DOHH2 (cell line): ENCODE measurements at regions not wholly inside any gene's neighbourhood (a gene's known extent, or its start where the extent isn't known, plus 50 kb on each side); places are given as distances from the start of the nearest gene placed in this dataset.

Source experiments
- H3F3A ChIP-seq: fragments of 200-600 bp; sonication (generic), shearing (Covaris generic); 2 replicates; pipeline ENCODE4 v1.6.0; 2016; ENCODE audit warnings: antibody characterized with exemption, mild to moderate bottlenecking; ENCODE audit not compliant: control insufficient read depth, insufficient read depth
- H3K27ac ChIP-seq: fragments of 200-600 bp; sonication (generic); 2 replicates; pipeline ENCODE4 v1.5.1; 2014; ENCODE audit warnings: low read depth, mild to moderate bottlenecking, low read length, moderate library complexity
- H3K27me3 ChIP-seq: fragments of 200-600 bp; sonication (generic); 2 replicates; pipeline ENCODE4 v1.6.1; 2014; ENCODE audit warnings: mild to moderate bottlenecking, low read length, mixed read lengths; ENCODE audit not compliant: control insufficient read depth
- H3K36me3 ChIP-seq: fragments of 200-600 bp; sonication (generic); 2 replicates; pipeline ENCODE4 v1.6.1; 2014; ENCODE audit warnings: mild to moderate bottlenecking, low read length, moderate library complexity, mixed read lengths; ENCODE audit not compliant: control insufficient read depth
- H3K4me1 ChIP-seq: fragments of 200-600 bp; sonication (generic); 2 replicates; pipeline ENCODE4 v1.6.1; 2014; ENCODE audit warnings: mild to moderate bottlenecking, low read length, mixed read lengths; ENCODE audit not compliant: control insufficient read depth
- H3K4me2 ChIP-seq: fragments of 200-600 bp; sonication (generic); 2 replicates; pipeline ENCODE4 v1.6.0; 2014; ENCODE audit warnings: mild to moderate bottlenecking, low read length, moderate library complexity
- H3K4me3 ChIP-seq: fragments of 200-600 bp; sonication (generic); 2 replicates; pipeline ENCODE4 v1.5.1; 2014; ENCODE audit warnings: mild to moderate bottlenecking, low read length, mixed read lengths
- H3K79me2 ChIP-seq: fragments of 200-600 bp; sonication (generic); 2 replicates; pipeline ENCODE4 v1.6.1; 2014; ENCODE audit warnings: mild to moderate bottlenecking, low read length, mixed read lengths; ENCODE audit not compliant: control insufficient read depth
- H3K9me2 ChIP-seq: fragments of 200-600 bp; sonication (generic); replicated peaks from 2 replicates; pipeline ENCODE4 v1.6.1; 2014; ENCODE audit warnings: mild to moderate bottlenecking, low read length, mixed read lengths; ENCODE audit not compliant: control insufficient read depth
- H3K9me3 ChIP-seq: fragments of 200-600 bp; sonication (generic); 2 replicates; pipeline ENCODE4 v1.6.1; 2014; ENCODE audit warnings: antibody characterized with exemption, low read length, mixed read lengths; ENCODE audit not compliant: control insufficient read depth, insufficient read depth
- H4K20me1 ChIP-seq: fragments of 200-600 bp; sonication (generic); 2 replicates; pipeline ENCODE4 v1.6.0; 2014; ENCODE audit warnings: low read depth, mild to moderate bottlenecking, antibody characterized with exemption, low read length, moderate library complexity; ENCODE audit not compliant: control insufficient read depth, insufficient read depth
- EZH2phosphoT487 ChIP-seq: fragments of 200-600 bp; sonication (generic); IDR thresholded peaks from 2 replicates; pipeline ENCODE4 v1.6.1; 2017; ENCODE audit warnings: borderline replicate concordance, mild to moderate bottlenecking, antibody characterized with exemption, low read length, moderate library complexity, mixed read lengths
- TF ChIP-seq, protein P1 (sequence below): fragments of 200-600 bp; sonication (generic); IDR thresholded peaks from one replicate; pipeline ENCODE4 v1.5.1; 2014; ENCODE audit warnings: antibody characterized with exemption, mild to moderate bottlenecking, low read depth, low read length; ENCODE audit not compliant: poor library complexity, severe bottlenecking

DNA sequence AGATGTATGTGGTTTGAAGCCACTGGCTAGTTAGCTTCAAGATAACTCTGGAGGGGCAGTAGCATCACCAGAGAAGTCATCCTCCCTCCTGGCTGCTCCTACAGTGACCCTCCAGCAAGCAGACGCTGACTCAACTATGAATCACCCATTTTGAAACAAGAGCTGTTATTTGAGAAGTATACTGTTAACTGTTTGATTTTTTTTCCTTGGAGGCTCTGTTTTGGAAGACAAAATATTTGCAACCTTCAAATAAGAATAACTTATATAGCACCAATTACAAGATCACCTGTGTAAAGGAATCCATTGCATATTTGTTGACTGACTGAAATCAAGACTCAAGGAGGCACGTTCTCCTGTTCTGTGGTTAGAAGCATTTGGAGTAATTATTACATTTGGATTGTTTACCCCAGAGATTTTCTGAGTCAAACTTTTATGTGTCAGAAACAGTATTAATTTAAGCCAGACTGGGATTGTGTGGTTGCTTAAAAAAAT is 313.8 kb downstream of the MTX2 start:
- no peaks in the 10 kb centered on the region for H3K9me3 ChIP-seq
- no peaks in the 10 kb centered on the region for H3F3A ChIP-seq
- H3K27ac ChIP-seq, result no peak overlapping the region
- H3K4me2 ChIP-seq, result no peak overlapping the region
- H3K27me3 ChIP-seq, result peaks cover 8% of the 10 kb centered on the region; the same call in 1 of the 2 replicates
- TF ChIP-seq EZH2phosphoT487, result no peak
- TF ChIP-seq, protein P1, sequence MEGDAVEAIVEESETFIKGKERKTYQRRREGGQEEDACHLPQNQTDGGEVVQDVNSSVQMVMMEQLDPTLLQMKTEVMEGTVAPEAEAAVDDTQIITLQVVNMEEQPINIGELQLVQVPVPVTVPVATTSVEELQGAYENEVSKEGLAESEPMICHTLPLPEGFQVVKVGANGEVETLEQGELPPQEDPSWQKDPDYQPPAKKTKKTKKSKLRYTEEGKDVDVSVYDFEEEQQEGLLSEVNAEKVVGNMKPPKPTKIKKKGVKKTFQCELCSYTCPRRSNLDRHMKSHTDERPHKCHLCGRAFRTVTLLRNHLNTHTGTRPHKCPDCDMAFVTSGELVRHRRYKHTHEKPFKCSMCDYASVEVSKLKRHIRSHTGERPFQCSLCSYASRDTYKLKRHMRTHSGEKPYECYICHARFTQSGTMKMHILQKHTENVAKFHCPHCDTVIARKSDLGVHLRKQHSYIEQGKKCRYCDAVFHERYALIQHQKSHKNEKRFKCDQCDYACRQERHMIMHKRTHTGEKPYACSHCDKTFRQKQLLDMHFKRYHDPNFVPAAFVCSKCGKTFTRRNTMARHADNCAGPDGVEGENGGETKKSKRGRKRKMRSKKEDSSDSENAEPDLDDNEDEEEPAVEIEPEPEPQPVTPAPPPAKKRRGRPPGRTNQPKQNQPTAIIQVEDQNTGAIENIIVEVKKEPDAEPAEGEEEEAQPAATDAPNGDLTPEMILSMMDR, result no peak
- no peak overlapping the region for H3K4me3 ChIP-seq
- no peaks in the 10 kb centered on the region for H3K36me3 ChIP-seq
- H4K20me1 ChIP-seq, result no peaks in the 10 kb centered on the region
- H3K9me2 ChIP-seq, result no peaks in the 10 kb centered on the region
- no peaks in the 10 kb centered on the region for H3K4me1 ChIP-seq
- no peaks in the 10 kb centered on the region for H3K79me2 ChIP-seq

DNA sequence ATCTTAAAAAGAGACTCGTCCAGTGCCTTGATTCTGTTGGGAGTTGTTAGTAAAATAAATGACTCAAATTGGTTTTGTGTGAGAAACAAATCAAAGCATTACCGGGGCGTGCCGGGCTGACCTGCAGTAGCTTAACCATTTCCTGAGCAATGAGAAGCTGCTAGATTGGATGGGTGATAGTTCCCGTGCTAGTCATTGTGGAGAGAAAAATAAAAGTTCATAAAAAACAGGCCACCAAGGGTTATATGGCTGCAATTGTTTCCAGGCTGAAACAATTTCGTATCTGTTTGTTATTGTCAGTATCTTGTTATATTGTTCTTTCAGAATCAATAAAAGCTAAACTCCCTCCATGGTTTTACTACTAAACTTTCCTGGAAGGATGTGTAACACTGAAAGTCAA is 314.4 kb downstream of the MTX2 start:
- Histone ChIP-seq H3K4me3 (no peak overlapping the region), H3F3A (no peaks in the 10 kb centered on the region), H3K27ac (no peak overlapping the region)

DNA sequence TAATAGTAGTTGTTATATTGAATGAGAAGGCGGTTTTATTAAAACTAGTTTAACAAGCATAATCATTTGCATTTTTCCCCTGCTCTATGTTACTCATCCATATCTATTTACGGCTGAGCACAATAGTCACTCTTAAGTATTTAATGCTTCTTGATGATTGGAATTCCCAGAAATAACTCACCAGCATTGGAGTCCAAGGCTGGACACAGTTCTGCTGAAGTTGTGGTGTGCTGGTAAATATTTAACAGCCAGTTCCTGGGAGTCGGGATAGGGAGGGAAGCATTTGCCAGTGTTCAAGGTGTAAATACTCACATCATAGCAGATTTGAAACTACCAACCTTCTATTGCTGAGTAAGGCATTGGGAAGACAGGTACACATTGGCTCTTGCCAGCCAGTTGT is 315.1 kb downstream of the MTX2 start:
- H3K79me2 ChIP-seq, result no peaks in the 10 kb centered on the region
- H3K9me2 ChIP-seq, result no peaks in the 10 kb centered on the region
- H3K27ac ChIP-seq, result no peak overlapping the region
- no peaks in the 10 kb centered on the region for H3K36me3 ChIP-seq
- H3K4me3 ChIP-seq, result no peak overlapping the region
- TF ChIP-seq EZH2phosphoT487, result no peak
- TF ChIP-seq, protein P1, result no peak
- H3K9me3 ChIP-seq, result no peaks in the 10 kb centered on the region
- H3F3A ChIP-seq, result no peaks in the 10 kb centered on the region
- H3K4me2 ChIP-seq, result no peak overlapping the region
- no peaks in the 10 kb centered on the region for H4K20me1 ChIP-seq
- no peaks in the 10 kb centered on the region for H3K4me1 ChIP-seq
- peaks cover 8% of the 10 kb centered on the region; the same call in 1 of the 2 replicates for H3K27me3 ChIP-seq

More for the DNA sequence above, 314.4 kb downstream of the MTX2 start:
- TF ChIP-seq, protein P1, result no peak
- TF ChIP-seq EZH2phosphoT487, result no peak
- no peaks in the 10 kb centered on the region for H3K36me3 ChIP-seq
- peaks cover 8% of the 10 kb centered on the region; the same call in 1 of the 2 replicates for H3K27me3 ChIP-seq
- H3K79me2 ChIP-seq, result no peaks in the 10 kb centered on the region
- H3K9me3 ChIP-seq, result no peaks in the 10 kb centered on the region
- no peaks in the 10 kb centered on the region for H3K9me2 ChIP-seq
- H3K4me1 ChIP-seq, result no peaks in the 10 kb centered on the region
- H4K20me1 ChIP-seq, result no peaks in the 10 kb centered on the region
- no peak overlapping the region for H3K4me2 ChIP-seq

DNA sequence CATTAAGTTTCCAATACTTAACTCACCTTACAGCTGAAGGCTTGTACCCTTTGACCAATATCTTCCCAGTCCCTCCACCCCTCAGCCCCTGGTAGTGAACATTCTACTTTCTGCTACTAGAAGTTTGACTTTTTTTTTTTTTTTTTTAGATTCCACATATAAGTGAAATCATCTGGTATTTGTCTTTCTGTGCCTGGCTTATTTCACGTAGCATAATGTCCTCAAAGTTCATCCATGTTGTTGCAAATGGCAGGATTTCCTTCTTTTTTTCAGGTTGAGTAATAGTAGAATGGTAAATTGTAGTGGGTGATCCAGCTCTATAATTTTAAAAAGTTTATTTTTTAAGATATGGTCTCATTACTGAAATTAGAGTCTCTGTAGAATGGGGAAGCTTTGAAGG is 316.0 kb downstream of the MTX2 start:
- no peak overlapping the region for H3K27ac ChIP-seq

More for the DNA sequence above, 316.0 kb downstream of the MTX2 start:
- no peak for TF ChIP-seq EZH2phosphoT487
- TF ChIP-seq, protein P1, result no peak
- no peaks in the 10 kb centered on the region for H3K4me1 ChIP-seq
- no peaks in the 10 kb centered on the region for H4K20me1 ChIP-seq
- no peaks in the 10 kb centered on the region for H3K79me2 ChIP-seq
- H3K4me2 ChIP-seq, result no peak overlapping the region
- H3K9me3 ChIP-seq, result no peaks in the 10 kb centered on the region
- H3K27me3 ChIP-seq, result peaks cover 8% of the 10 kb centered on the region; the same call in 1 of the 2 replicates
- H3F3A ChIP-seq, result no peaks in the 10 kb centered on the region
- no peak overlapping the region for H3K4me3 ChIP-seq
- no peaks in the 10 kb centered on the region for H3K36me3 ChIP-seq
- no peaks in the 10 kb centered on the region for H3K9me2 ChIP-seq
